GM23338 (cell line): ENCODE measurements at regions not wholly inside any gene's neighbourhood (a gene's known extent, or its start where the extent isn't known, plus 50 kb on each side); places are given as distances from the start of the nearest gene placed in this dataset.

Source experiments
- ATAC-seq: fragments of 200-7000 bp; cut with Tn5 transposase; 3 replicates; pipeline ENCODE4 v1.9.1; 2020
- DNase-seq: peaks from one replicate; pipeline ENCODE4 v3.0.0-alpha.2; 2015; ENCODE audit warnings: low spot score
- H2AFZ ChIP-seq: fragments of 200-600 bp; sonication (generic); 2 replicates; pipeline ENCODE4 v1.8.0; 2016; ENCODE audit warnings: antibody characterized with exemption, mild to moderate bottlenecking, moderate library complexity
- H3F3A ChIP-seq: fragments of 200-600 bp; sonication (generic); replicated peaks from 2 replicates; pipeline ENCODE4 v1.8.0; 2017; ENCODE audit warnings: antibody characterized with exemption, mixed run types, low read depth
- H3K27ac ChIP-seq: fragments of 200-600 bp; sonication (generic); 2 replicates; pipeline ENCODE4 v1.6.1; 2016; ENCODE audit warnings: low read depth
- H3K27me3 ChIP-seq: fragments of 200-600 bp; sonication (generic); 2 replicates; pipeline ENCODE4 v1.8.0; 2016; ENCODE audit warnings: mild to moderate bottlenecking, mixed run types, moderate library complexity; ENCODE audit not compliant: insufficient read depth
- H3K36me3 ChIP-seq: fragments of 200-600 bp; sonication (generic); 2 replicates; pipeline ENCODE4 v1.8.0; 2016; ENCODE audit warnings: mild to moderate bottlenecking; ENCODE audit not compliant: insufficient read depth
- H3K4me1 ChIP-seq: fragments of 200-600 bp; sonication (generic); 2 replicates; pipeline ENCODE4 v1.8.0; 2016; ENCODE audit warnings: mild to moderate bottlenecking, moderate library complexity; ENCODE audit not compliant: insufficient read depth
- H3K4me2 ChIP-seq: fragments of 200-600 bp; sonication (generic); 2 replicates; pipeline ENCODE4 v1.7.1; 2017; ENCODE audit warnings: mixed run types
- H3K4me3 ChIP-seq: fragments of 200-600 bp; sonication (generic); 2 replicates; pipeline ENCODE4 v1.6.1; 2016; ENCODE audit warnings: mixed run types
- H3K79me2 ChIP-seq: fragments of 200-600 bp; sonication (generic); replicated peaks from 2 replicates; pipeline ENCODE4 v1.8.0; 2017; ENCODE audit warnings: mild to moderate bottlenecking; ENCODE audit not compliant: insufficient read depth
- H3K9me2 ChIP-seq: fragments of 200-600 bp; sonication (generic); 2 replicates; pipeline ENCODE4 v1.8.0; 2017; ENCODE audit not compliant: insufficient read depth
- H4K20me1 ChIP-seq: fragments of 200-600 bp; sonication (generic); replicated peaks from 2 replicates; pipeline ENCODE4 v1.8.0; 2017; ENCODE audit warnings: mild to moderate bottlenecking; ENCODE audit not compliant: insufficient read depth
- H3K27ac Mint-ChIP-seq: 2 replicates; pipeline ENCODE4 v1.8.0; 2020; ENCODE audit warnings: inconsistent platforms, mild to moderate bottlenecking, moderate library complexity, mixed read lengths
- H3K27me3 Mint-ChIP-seq: 3 replicates; pipeline ENCODE4 v1.8.0; 2022; ENCODE audit warnings: low read depth, mild to moderate bottlenecking, moderate library complexity, mixed read lengths, inconsistent platforms; ENCODE audit not compliant: insufficient read depth, poor library complexity
- H3K36me3 Mint-ChIP-seq: 3 replicates; pipeline ENCODE4 v1.8.0; 2021; ENCODE audit warnings: low read depth, mild to moderate bottlenecking, inconsistent platforms, moderate library complexity, mixed read lengths
- H3K4me1 Mint-ChIP-seq: 3 replicates; pipeline ENCODE4 v1.8.0; 2020; ENCODE audit warnings: mild to moderate bottlenecking, inconsistent platforms, mixed read lengths
- H3K4me3 Mint-ChIP-seq: 3 replicates; pipeline ENCODE4 v1.8.0; 2021; ENCODE audit warnings: moderate library complexity, mild to moderate bottlenecking, inconsistent platforms, mixed read lengths
- H3K9me3 Mint-ChIP-seq: 3 replicates; pipeline ENCODE4 v1.8.0; 2020; ENCODE audit warnings: moderate library complexity, mild to moderate bottlenecking, inconsistent platforms, mixed read lengths
- CREB1 ChIP-seq: fragments of 250-450 bp; sonication (Bioruptor Pico); IDR thresholded peaks from 2 replicates; pipeline ENCODE4 v1.5.0; 2020; ENCODE audit warnings: low read depth, mild to moderate bottlenecking, moderate library complexity
- EZH2 ChIP-seq: fragments of 200-600 bp; sonication (generic); IDR thresholded peaks from one replicate; pipeline ENCODE4 v1.8.0; 2017; ENCODE audit warnings: antibody characterized with exemption, mild to moderate bottlenecking, low read depth; ENCODE audit not compliant: unreplicated experiment
- EZH2phosphoT487 ChIP-seq: fragments of 200-600 bp; sonication (generic); IDR thresholded peaks from one replicate; pipeline ENCODE4 v1.8.1; 2018; ENCODE audit warnings: antibody characterized with exemption; ENCODE audit not compliant: unreplicated experiment
- JUNB ChIP-seq: IDR thresholded peaks from one replicate; pipeline ENCODE4 v1.6.1; 2016; ENCODE audit warnings: antibody characterized with exemption; ENCODE audit not compliant: unreplicated experiment
- NANOG ChIP-seq: IDR thresholded peaks from 2 replicates; pipeline ENCODE4 v1.6.1; 2016; ENCODE audit warnings: antibody characterized with exemption, borderline replicate concordance
- POLR2AphosphoS5 ChIP-seq: IDR thresholded peaks from 2 replicates; pipeline ENCODE4 v1.6.1; 2016; ENCODE audit warnings: antibody characterized with exemption, low read depth
- STAT1 ChIP-seq: IDR thresholded peaks from one replicate; pipeline ENCODE4 v1.6.1; 2016; ENCODE audit warnings: antibody characterized with exemption; ENCODE audit not compliant: unreplicated experiment
- ZNF114 ChIP-seq: fragments of 250-450 bp; sonication (Bioruptor Pico); IDR thresholded peaks from 2 replicates; pipeline ENCODE4 v1.5.0; 2020; ENCODE audit warnings: mild to moderate bottlenecking, moderate library complexity
- ZNF331 ChIP-seq: fragments of 250-450 bp; sonication (Bioruptor Pico); IDR thresholded peaks from 2 replicates; pipeline ENCODE4 v1.5.0; 2020; ENCODE audit warnings: low read depth, mild to moderate bottlenecking, moderate library complexity
- TF ChIP-seq, protein P1 (sequence below): IDR thresholded peaks from 2 replicates; pipeline ENCODE4 v1.6.1; 2016; ENCODE audit warnings: antibody characterized with exemption
- TF ChIP-seq, protein P2 (sequence below): IDR thresholded peaks from one replicate; pipeline ENCODE4 v1.6.1; 2018; ENCODE audit warnings: antibody characterized with exemption; ENCODE audit not compliant: unreplicated experiment
- TF ChIP-seq, protein P3 (sequence below): fragments of 250-450 bp; sonication (Bioruptor Pico); IDR thresholded peaks from 2 replicates; pipeline ENCODE4 v1.5.0; 2020; ENCODE audit warnings: mild to moderate bottlenecking, moderate library complexity
- TF ChIP-seq, protein P4 (sequence below), 2 experiments: fragments of 200-600 bp in 1 of 2; sonication (generic) in 1 of 2; conservative IDR thresholded peaks; 2 replicates each; pipeline versions ENCODE4 v1.5.1 to v1.6.1; 2016 to 2017; ENCODE audit warnings: antibody characterized with exemption in 2 of 2, low read depth in 2 of 2, mild to moderate bottlenecking in 2 of 2, moderate library complexity in 1 of 2

DNA sequence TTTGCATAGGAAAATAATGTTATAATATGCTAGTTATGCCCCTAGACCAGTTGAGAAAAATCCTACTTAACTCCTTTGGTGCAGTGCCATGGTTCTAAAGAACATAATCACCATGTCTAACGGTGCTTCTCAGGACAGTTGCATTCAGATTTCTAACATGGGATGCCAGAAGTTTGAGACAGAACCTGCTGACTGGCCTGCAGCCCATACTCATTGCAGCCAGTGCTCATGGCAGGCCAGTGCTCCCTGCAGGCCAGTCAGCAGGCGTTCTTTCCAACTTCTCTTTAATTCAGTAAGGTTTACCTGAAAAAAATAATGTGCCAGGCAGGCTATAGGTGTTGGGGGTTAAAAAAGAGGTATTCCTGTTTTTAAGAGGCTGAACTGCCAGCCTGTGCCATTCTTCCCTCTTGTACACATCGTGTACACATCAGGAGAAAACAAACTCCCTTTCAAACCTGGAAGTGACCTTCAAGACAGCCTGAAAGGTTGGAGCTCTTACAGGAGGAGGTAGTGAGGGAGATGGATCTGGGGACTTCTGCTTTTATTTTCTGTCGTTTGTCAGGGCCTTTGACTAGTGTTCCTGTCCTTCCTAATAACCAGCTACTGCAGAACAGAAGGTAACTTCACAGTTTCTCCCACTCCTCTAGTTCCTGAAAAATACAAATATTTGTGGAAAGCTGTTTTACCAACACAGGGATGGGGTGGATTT lies 146.0 kb upstream of the MAGI3 start:
- peaks cover 9% of the 10 kb centered on the region; the same call in 2 of the 3 replicates for H3K4me1 Mint-ChIP-seq
- H3K27me3 Mint-ChIP-seq: peaks cover 1% of the 10 kb centered on the region
- H3K27me3 ChIP-seq: no peaks in the 10 kb centered on the region

More for the DNA sequence above, 146.0 kb upstream of the MAGI3 start:
- Histone ChIP-seq H3K36me3 (no peaks in the 10 kb centered on the region; the same call in 1 of the 2 replicates), H3K9me2 (no peaks in the 10 kb centered on the region), H3K4me1 (no peaks in the 10 kb centered on the region), H3K4me2 (no peak overlapping the region), H3K4me3 (no peak overlapping the region), H3K27ac (no peak overlapping the region), H4K20me1 (no peaks in the 10 kb centered on the region), H3F3A (no peaks in the 10 kb centered on the region), H2AFZ (no peak overlapping the region), H3K79me2 (no peaks in the 10 kb centered on the region)
- Mint-ChIP-seq H3K27ac (no peak overlapping the region), H3K9me3 (no peaks in the 10 kb centered on the region), H3K36me3 (no peaks in the 10 kb centered on the region), H3K4me3 (no peak overlapping the region)
- ATAC-seq (peak; percentile 55), DNase-seq (no peak)
- TF ChIP-seq STAT1: no peak
- TF ChIP-seq JUNB: no peak
- TF ChIP-seq ZNF114 (CRISPR knock-in tag): no peak
- TF ChIP-seq ZNF331 (CRISPR knock-in tag): no peak
- no peak for TF ChIP-seq EZH2
- TF ChIP-seq POLR2AphosphoS5: no peak
- TF ChIP-seq, protein P1, sequence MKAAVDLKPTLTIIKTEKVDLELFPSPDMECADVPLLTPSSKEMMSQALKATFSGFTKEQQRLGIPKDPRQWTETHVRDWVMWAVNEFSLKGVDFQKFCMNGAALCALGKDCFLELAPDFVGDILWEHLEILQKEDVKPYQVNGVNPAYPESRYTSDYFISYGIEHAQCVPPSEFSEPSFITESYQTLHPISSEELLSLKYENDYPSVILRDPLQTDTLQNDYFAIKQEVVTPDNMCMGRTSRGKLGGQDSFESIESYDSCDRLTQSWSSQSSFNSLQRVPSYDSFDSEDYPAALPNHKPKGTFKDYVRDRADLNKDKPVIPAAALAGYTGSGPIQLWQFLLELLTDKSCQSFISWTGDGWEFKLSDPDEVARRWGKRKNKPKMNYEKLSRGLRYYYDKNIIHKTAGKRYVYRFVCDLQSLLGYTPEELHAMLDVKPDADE: no peak
- TF ChIP-seq, protein P2, sequence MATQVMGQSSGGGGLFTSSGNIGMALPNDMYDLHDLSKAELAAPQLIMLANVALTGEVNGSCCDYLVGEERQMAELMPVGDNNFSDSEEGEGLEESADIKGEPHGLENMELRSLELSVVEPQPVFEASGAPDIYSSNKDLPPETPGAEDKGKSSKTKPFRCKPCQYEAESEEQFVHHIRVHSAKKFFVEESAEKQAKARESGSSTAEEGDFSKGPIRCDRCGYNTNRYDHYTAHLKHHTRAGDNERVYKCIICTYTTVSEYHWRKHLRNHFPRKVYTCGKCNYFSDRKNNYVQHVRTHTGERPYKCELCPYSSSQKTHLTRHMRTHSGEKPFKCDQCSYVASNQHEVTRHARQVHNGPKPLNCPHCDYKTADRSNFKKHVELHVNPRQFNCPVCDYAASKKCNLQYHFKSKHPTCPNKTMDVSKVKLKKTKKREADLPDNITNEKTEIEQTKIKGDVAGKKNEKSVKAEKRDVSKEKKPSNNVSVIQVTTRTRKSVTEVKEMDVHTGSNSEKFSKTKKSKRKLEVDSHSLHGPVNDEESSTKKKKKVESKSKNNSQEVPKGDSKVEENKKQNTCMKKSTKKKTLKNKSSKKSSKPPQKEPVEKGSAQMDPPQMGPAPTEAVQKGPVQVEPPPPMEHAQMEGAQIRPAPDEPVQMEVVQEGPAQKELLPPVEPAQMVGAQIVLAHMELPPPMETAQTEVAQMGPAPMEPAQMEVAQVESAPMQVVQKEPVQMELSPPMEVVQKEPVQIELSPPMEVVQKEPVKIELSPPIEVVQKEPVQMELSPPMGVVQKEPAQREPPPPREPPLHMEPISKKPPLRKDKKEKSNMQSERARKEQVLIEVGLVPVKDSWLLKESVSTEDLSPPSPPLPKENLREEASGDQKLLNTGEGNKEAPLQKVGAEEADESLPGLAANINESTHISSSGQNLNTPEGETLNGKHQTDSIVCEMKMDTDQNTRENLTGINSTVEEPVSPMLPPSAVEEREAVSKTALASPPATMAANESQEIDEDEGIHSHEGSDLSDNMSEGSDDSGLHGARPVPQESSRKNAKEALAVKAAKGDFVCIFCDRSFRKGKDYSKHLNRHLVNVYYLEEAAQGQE: no peak
- TF ChIP-seq CREB1 (CRISPR knock-in tag): no peak
- TF ChIP-seq, protein P3, sequence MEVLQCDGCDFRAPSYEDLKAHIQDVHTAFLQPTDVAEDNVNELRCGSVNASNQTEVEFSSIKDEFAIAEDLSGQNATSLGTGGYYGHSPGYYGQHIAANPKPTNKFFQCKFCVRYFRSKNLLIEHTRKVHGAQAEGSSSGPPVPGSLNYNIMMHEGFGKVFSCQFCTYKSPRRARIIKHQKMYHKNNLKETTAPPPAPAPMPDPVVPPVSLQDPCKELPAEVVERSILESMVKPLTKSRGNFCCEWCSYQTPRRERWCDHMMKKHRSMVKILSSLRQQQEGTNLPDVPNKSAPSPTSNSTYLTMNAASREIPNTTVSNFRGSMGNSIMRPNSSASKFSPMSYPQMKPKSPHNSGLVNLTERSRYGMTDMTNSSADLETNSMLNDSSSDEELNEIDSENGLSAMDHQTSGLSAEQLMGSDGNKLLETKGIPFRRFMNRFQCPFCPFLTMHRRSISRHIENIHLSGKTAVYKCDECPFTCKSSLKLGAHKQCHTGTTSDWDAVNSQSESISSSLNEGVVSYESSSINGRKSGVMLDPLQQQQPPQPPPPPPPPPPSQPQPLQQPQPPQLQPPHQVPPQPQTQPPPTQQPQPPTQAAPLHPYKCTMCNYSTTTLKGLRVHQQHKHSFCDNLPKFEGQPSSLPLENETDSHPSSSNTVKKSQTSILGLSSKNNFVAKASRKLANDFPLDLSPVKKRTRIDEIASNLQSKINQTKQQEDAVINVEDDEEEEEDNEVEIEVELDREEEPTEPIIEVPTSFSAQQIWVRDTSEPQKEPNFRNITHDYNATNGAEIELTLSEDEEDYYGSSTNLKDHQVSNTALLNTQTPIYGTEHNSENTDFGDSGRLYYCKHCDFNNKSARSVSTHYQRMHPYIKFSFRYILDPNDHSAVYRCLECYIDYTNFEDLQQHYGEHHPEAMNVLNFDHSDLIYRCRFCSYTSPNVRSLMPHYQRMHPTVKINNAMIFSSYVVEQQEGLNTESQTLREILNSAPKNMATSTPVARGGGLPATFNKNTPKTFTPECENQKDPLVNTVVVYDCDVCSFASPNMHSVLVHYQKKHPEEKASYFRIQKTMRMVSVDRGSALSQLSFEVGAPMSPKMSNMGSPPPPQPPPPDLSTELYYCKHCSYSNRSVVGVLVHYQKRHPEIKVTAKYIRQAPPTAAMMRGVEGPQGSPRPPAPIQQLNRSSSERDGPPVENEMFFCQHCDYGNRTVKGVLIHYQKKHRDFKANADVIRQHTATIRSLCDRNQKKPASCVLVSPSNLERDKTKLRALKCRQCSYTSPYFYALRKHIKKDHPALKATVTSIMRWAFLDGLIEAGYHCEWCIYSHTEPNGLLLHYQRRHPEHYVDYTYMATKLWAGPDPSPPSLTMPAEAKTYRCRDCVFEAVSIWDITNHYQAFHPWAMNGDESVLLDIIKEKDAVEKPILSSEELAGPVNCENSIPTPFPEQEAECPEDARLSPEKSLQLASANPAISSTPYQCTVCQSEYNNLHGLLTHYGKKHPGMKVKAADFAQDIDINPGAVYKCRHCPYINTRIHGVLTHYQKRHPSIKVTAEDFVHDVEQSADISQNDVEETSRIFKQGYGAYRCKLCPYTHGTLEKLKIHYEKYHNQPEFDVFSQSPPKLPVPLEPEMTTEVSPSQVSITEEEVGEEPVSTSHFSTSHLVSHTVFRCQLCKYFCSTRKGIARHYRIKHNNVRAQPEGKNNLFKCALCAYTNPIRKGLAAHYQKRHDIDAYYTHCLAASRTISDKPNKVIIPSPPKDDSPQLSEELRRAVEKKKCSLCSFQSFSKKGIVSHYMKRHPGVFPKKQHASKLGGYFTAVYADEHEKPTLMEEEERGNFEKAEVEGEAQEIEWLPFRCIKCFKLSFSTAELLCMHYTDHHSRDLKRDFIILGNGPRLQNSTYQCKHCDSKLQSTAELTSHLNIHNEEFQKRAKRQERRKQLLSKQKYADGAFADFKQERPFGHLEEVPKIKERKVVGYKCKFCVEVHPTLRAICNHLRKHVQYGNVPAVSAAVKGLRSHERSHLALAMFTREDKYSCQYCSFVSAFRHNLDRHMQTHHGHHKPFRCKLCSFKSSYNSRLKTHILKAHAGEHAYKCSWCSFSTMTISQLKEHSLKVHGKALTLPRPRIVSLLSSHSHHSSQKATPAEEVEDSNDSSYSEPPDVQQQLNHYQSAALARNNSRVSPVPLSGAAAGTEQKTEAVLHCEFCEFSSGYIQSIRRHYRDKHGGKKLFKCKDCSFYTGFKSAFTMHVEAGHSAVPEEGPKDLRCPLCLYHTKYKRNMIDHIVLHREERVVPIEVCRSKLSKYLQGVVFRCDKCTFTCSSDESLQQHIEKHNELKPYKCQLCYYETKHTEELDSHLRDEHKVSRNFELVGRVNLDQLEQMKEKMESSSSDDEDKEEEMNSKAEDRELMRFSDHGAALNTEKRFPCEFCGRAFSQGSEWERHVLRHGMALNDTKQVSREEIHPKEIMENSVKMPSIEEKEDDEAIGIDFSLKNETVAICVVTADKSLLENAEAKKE: no peak
- TF ChIP-seq NANOG: no peak
- no peak for TF ChIP-seq EZH2phosphoT487
- TF ChIP-seq, protein P4, sequence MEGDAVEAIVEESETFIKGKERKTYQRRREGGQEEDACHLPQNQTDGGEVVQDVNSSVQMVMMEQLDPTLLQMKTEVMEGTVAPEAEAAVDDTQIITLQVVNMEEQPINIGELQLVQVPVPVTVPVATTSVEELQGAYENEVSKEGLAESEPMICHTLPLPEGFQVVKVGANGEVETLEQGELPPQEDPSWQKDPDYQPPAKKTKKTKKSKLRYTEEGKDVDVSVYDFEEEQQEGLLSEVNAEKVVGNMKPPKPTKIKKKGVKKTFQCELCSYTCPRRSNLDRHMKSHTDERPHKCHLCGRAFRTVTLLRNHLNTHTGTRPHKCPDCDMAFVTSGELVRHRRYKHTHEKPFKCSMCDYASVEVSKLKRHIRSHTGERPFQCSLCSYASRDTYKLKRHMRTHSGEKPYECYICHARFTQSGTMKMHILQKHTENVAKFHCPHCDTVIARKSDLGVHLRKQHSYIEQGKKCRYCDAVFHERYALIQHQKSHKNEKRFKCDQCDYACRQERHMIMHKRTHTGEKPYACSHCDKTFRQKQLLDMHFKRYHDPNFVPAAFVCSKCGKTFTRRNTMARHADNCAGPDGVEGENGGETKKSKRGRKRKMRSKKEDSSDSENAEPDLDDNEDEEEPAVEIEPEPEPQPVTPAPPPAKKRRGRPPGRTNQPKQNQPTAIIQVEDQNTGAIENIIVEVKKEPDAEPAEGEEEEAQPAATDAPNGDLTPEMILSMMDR (conservative IDR thresholded peaks at IDR 0.05; ENCODE audit: low read depth in 2 of 2): no peak; a peak in 1 of 4 replicates
